DND-41 (cell line): ENCODE measurements at regions not wholly inside any gene's neighbourhood (a gene's known extent, or its start where the extent isn't known, plus 50 kb on each side); places are given as distances from the start of the nearest gene placed in this dataset.

Experiments used
- ATAC-seq: fragments of 200-7000 bp; cut with Tn5 transposase; 3 replicates; pipeline ENCODE4 v1.9.1; 2021; ENCODE audit warnings: low read depth; ENCODE audit not compliant: insufficient read depth
- DNase-seq: peaks from one replicate; pipeline ENCODE4 v3.0.0-alpha.2; 2020
- H2AFZ ChIP-seq: 2 replicates; pipeline ENCODE4 v1.6.0; 2012; ENCODE audit warnings: low read depth, low read length
- H3K27ac ChIP-seq: 2 replicates; pipeline ENCODE4 v1.5.1; 2012; ENCODE audit warnings: low read length, inconsistent platforms
- H3K27me3 ChIP-seq: fragments of 200-600 bp; sonication (generic); 2 replicates; pipeline ENCODE4 v1.6.0; 2012; ENCODE audit warnings: low read length, mild to moderate bottlenecking, inconsistent platforms; ENCODE audit not compliant: insufficient read depth, poor library complexity
- H3K36me3 ChIP-seq: 2 replicates; pipeline ENCODE4 v1.5.1; 2012; ENCODE audit warnings: low read length, inconsistent platforms; ENCODE audit not compliant: insufficient read depth
- H3K4me1 ChIP-seq: 2 replicates; pipeline ENCODE4 v1.5.1; 2012; ENCODE audit warnings: mild to moderate bottlenecking, low read length; ENCODE audit not compliant: insufficient read depth
- H3K4me2 ChIP-seq: 2 replicates; pipeline ENCODE4 v1.6.0; 2012; ENCODE audit warnings: mild to moderate bottlenecking, moderate library complexity, low read length, inconsistent platforms; ENCODE audit not compliant: insufficient read depth
- H3K4me3 ChIP-seq, 2 experiments: fragments of 200-600 bp in 1 of 2; shearing (Covaris generic) in 1 of 2; 2 replicates each; pipeline ENCODE4 v1.5.1; 2012 to 2016; ENCODE audit warnings: inconsistent platforms in 2 of 2, low read length in 2 of 2, mild to moderate bottlenecking in 2 of 2, low read depth in 1 of 2, moderate library complexity in 1 of 2
- H3K79me2 ChIP-seq: 2 replicates; pipeline ENCODE4 v1.6.0; 2012; ENCODE audit warnings: low read length, inconsistent platforms; ENCODE audit not compliant: insufficient read depth
- H3K9ac ChIP-seq: 2 replicates; pipeline ENCODE4 v1.6.0; 2012; ENCODE audit warnings: low read depth, mild to moderate bottlenecking, inconsistent platforms, low read length, moderate library complexity
- H3K9me3 ChIP-seq: 2 replicates; pipeline ENCODE4 v1.5.1; 2012; ENCODE audit warnings: low read length, moderate library complexity, mild to moderate bottlenecking, inconsistent platforms; ENCODE audit not compliant: insufficient read depth, severe bottlenecking
- H4K20me1 ChIP-seq: 2 replicates; pipeline ENCODE4 v1.6.0; 2012; ENCODE audit warnings: low read length; ENCODE audit not compliant: insufficient read depth
- CTCF ChIP-seq: IDR thresholded peaks from 2 replicates; pipeline ENCODE4 v1.5.1; 2012; ENCODE audit warnings: borderline replicate concordance, low read length, moderate library complexity, mild to moderate bottlenecking; ENCODE audit not compliant: poor library complexity, severe bottlenecking; ENCODE audit errors: extremely low read depth
- EZH2 ChIP-seq: IDR thresholded peaks from 3 replicates; pipeline ENCODE4 v1.6.1; 2012; ENCODE audit warnings: borderline replicate concordance, low read depth, mild to moderate bottlenecking, moderate library complexity, low read length, inconsistent platforms; ENCODE audit not compliant: severe bottlenecking

GRCh38 chr13:74839656-74840055 is 642.3 kb downstream of the TBC1D4 start:
- no peaks in the 10 kb centered on the region for H3K4me1 ChIP-seq
- H3K27me3 ChIP-seq = no peaks in the 10 kb centered on the region
- H3K36me3 ChIP-seq = no peaks in the 10 kb centered on the region
- TF ChIP-seq EZH2 (no peak), CTCF (no peak)
- H3K9ac ChIP-seq = no peak overlapping the region
- H3K4me2 ChIP-seq = no peak overlapping the region
- DNase-seq (no peak), ATAC-seq (no peak)
- H4K20me1 ChIP-seq = no peaks in the 10 kb centered on the region
- no peaks in the 10 kb centered on the region for H3K9me3 ChIP-seq
- no peak overlapping the region for H3K4me3 ChIP-seq
- H2AFZ ChIP-seq = no peak overlapping the region
- no peak overlapping the region for H3K27ac ChIP-seq
- no peaks in the 10 kb centered on the region for H3K79me2 ChIP-seq

- H2AFZ ChIP-seq = no peak overlapping the region
- DNase-seq (no peak), ATAC-seq (no peak)
- no peaks in the 10 kb centered on the region for H3K36me3 ChIP-seq
- no peak overlapping the region for H3K9ac ChIP-seq
- no peaks in the 10 kb centered on the region for H3K79me2 ChIP-seq
- H3K4me3 ChIP-seq = no peak overlapping the region
- no peaks in the 10 kb centered on the region for H3K9me3 ChIP-seq
- no peaks in the 10 kb centered on the region for H3K4me1 ChIP-seq
- H4K20me1 ChIP-seq = no peaks in the 10 kb centered on the region
- H3K27me3 ChIP-seq = no peaks in the 10 kb centered on the region
- TF ChIP-seq CTCF = no peak
- no peak for TF ChIP-seq EZH2
- H3K27ac ChIP-seq = no peak overlapping the region
- H3K4me2 ChIP-seq = no peak overlapping the region
Observed at GRCh38 chr13:74838096-74838495, 643.9 kb downstream of the TBC1D4 start.

- H3K79me2 ChIP-seq = no peaks in the 10 kb centered on the region
- TF ChIP-seq EZH2 (no peak), CTCF (no peak)
- H3K4me3 ChIP-seq = no peak overlapping the region
- H2AFZ ChIP-seq = no peak overlapping the region
- no peak for DNase-seq
- H4K20me1 ChIP-seq = no peaks in the 10 kb centered on the region
- H3K9ac ChIP-seq = no peak overlapping the region
- no peaks in the 10 kb centered on the region for H3K27me3 ChIP-seq
- H3K9me3 ChIP-seq = no peaks in the 10 kb centered on the region
- H3K4me1 ChIP-seq = no peaks in the 10 kb centered on the region
- H3K4me2 ChIP-seq = no peak overlapping the region
- no peak for ATAC-seq
- H3K27ac ChIP-seq = no peak overlapping the region
- H3K36me3 ChIP-seq = no peaks in the 10 kb centered on the region
Observed at GRCh38 chr13:74836628-74837027, 645.3 kb downstream of the TBC1D4 start.

DNA sequence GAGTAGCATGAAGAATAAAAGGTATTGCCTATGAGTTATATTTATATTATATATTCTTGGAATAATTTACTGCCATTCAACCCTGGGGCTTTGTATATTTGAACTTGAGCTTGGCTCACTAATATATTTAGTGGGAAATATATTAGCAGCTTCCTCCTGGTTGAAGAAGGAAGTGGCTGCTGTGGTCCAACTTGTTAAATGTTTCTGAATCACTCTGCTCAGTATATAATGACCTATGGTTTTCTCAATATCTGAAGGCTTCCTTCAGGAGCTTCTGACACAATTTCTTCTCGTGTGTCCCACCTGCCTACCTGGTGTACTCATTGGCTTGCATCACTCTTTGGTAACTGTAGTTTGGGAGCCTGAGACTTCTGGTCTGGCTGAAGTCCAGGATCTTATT is 646.4 kb downstream of the TBC1D4 start:
- Histone ChIP-seq H3K27ac (no peak overlapping the region), H3K4me2 (no peak overlapping the region), H3K36me3 (no peaks in the 10 kb centered on the region), H3K9ac (no peak overlapping the region), H4K20me1 (no peaks in the 10 kb centered on the region), H3K9me3 (no peaks in the 10 kb centered on the region), H3K79me2 (no peaks in the 10 kb centered on the region), H3K4me1 (no peaks in the 10 kb centered on the region), H3K27me3 (no peaks in the 10 kb centered on the region), H2AFZ (no peak overlapping the region), H3K4me3 (no peak overlapping the region)
- no peak for DNase-seq
- no peak for TF ChIP-seq EZH2
- TF ChIP-seq CTCF = no peak
- no peak for ATAC-seq
